ENCODE measurements at regions not wholly inside any gene's neighbourhood (a gene's known extent, or its start where the extent isn't known, plus 50 kb on each side); places are given as distances from the start of the nearest gene placed in this dataset.

DNA sequence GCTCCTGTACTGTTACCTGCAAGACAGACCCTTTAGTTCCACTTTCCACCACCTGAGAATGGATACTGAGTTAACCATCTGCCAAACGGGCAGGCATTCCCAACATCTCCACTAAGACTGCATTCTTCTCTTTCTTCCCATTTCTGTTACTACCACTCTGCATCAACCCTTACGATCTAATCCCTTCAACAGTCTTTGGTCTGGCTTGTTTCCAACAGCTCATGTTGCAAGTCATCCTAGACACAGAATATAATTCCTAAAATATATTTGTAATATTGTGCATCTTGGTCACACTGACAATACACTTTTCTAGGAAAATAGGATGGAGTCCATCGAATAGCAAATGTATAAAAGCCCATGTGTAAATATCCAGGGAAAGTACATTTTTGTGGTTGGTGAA lies 166.7 kb downstream of the SIPA1L2 start:
- ChIA-PET POLR2A (no interaction called here), CTCF (no interaction called here)
- H3K4me1 ChIP-seq (ENCODE audit: insufficient read depth, low read length): no peaks in the 10 kb centered on the region
- no peak overlapping the region for H3K4me3 ChIP-seq (ENCODE audit: low read length)
- H3K27me3 ChIP-seq (ENCODE audit: control insufficient read depth in 1 of 2, insufficient read depth in 2 of 2, low read length in 2 of 2): no peaks in the 10 kb centered on the region
- no peaks in the 10 kb centered on the region for H3K9me3 Mint-ChIP-seq
- intact Hi-C loops (cut with DNase I, micrococcal nuclease): no loop called here
- no peaks in the 10 kb centered on the region for H3K27me3 Mint-ChIP-seq
- DNase-seq: no peak
- no peak for ATAC-seq (ENCODE audit: poor library complexity)
- H3K9me3 ChIP-seq (ENCODE audit: control insufficient read depth in 1 of 2, insufficient read depth in 1 of 2, low read length in 2 of 2): peaks cover 0 to 4% of the 10 kb centered on the region in 2 experiments
- H3K27ac Mint-ChIP-seq: no peak overlapping the region
- H3K36me3 Mint-ChIP-seq (ENCODE audit: low read depth): no peaks in the 10 kb centered on the region
- TF ChIP-seq CTCF (IDR thresholded peaks at IDR 0.05): no peak
- no peak overlapping the region for H3K4me3 Mint-ChIP-seq
- no peak overlapping the region for H3K27ac ChIP-seq (ENCODE audit: low read depth in 1 of 2, low read length in 2 of 2)
- H3K4me1 Mint-ChIP-seq (ENCODE audit: low read depth): no peaks in the 10 kb centered on the region
- no peaks in the 10 kb centered on the region for H3K36me3 ChIP-seq (ENCODE audit: insufficient read depth, low read length)

DNA sequence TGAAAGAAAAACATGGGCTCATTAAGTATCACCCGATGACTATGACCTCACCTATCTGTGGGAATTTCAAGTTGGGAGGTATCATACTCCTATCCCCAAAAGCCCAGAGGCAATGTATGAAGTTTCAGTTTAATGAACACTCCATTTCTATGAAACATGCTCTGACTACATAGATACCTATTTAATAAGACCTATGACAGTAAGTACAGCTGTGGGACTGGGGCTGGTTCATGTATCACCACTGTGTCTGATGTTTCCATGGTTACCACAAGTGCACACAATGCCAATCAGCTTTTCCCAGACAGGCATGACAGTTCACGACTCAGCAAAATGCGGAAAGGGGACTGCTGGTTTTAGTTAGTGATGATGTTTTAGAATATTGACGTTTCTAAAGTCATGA lies 167.7 kb downstream of the SIPA1L2 start:
- H3K4me1 Mint-ChIP-seq (ENCODE audit: low read depth): no peaks in the 10 kb centered on the region
- DNase-seq: no peak
- Histone ChIP-seq H3K36me3 (ENCODE audit: insufficient read depth, low read length) (no peaks in the 10 kb centered on the region), H3K27ac (ENCODE audit: low read depth in 1 of 2, low read length in 2 of 2) (no peak overlapping the region), H3K4me3 (ENCODE audit: low read length) (no peak overlapping the region), H3K27me3 (ENCODE audit: control insufficient read depth in 1 of 2, insufficient read depth in 2 of 2, low read length in 2 of 2) (no peaks in the 10 kb centered on the region), H3K4me1 (ENCODE audit: insufficient read depth, low read length) (no peaks in the 10 kb centered on the region), H3K9me3 (ENCODE audit: control insufficient read depth in 1 of 2, insufficient read depth in 1 of 2, low read length in 2 of 2) (peaks cover 0 to 4% of the 10 kb centered on the region in 2 experiments)
- no peak overlapping the region for H3K4me3 Mint-ChIP-seq
- no peaks in the 10 kb centered on the region for H3K27me3 Mint-ChIP-seq
- no peak for ATAC-seq (ENCODE audit: poor library complexity)
- intact Hi-C loops (cut with DNase I, micrococcal nuclease): no loop called here
- ChIA-PET POLR2A (no interaction called here), CTCF (no interaction called here)
- H3K36me3 Mint-ChIP-seq (ENCODE audit: low read depth): no peaks in the 10 kb centered on the region
- TF ChIP-seq CTCF (IDR thresholded peaks at IDR 0.05): no peak
- H3K27ac Mint-ChIP-seq: no peak overlapping the region
- no peaks in the 10 kb centered on the region for H3K9me3 Mint-ChIP-seq

- TF ChIP-seq CTCF (IDR thresholded peaks at IDR 0.05): no peak
- no peak overlapping the region for H3K4me3 ChIP-seq (ENCODE audit: low read length)
- no peaks in the 10 kb centered on the region for H3K4me1 ChIP-seq (ENCODE audit: insufficient read depth, low read length)
- Mint-ChIP-seq H3K27ac (no peak overlapping the region), H3K9me3 (no peaks in the 10 kb centered on the region), H3K36me3 (ENCODE audit: low read depth) (no peaks in the 10 kb centered on the region), H3K4me1 (ENCODE audit: low read depth) (no peaks in the 10 kb centered on the region), H3K27me3 (no peaks in the 10 kb centered on the region), H3K4me3 (no peak overlapping the region)
- no peak overlapping the region for H3K27ac ChIP-seq (ENCODE audit: low read depth in 1 of 2, low read length in 2 of 2)
- ChIA-PET CTCF (no interaction called here), POLR2A (no interaction called here)
- DNase-seq: no peak
- no peaks in the 10 kb centered on the region for H3K27me3 ChIP-seq (ENCODE audit: control insufficient read depth in 1 of 2, insufficient read depth in 2 of 2, low read length in 2 of 2)
- intact Hi-C loops (cut with DNase I, micrococcal nuclease): no loop called here
- no peak for ATAC-seq (ENCODE audit: poor library complexity)
- no peaks in the 10 kb centered on the region for H3K36me3 ChIP-seq (ENCODE audit: insufficient read depth, low read length)
- peaks cover 0 to 4% of the 10 kb centered on the region in 2 experiments for H3K9me3 ChIP-seq (ENCODE audit: control insufficient read depth in 1 of 2, insufficient read depth in 1 of 2, low read length in 2 of 2)
These were observed 170.1 kb downstream of the SIPA1L2 start for GRCh38 chr1:232459826-232460225.
